Skeletal muscle tissue (tissue), 3 donors: ENCODE measurements at regions not wholly inside any gene's neighbourhood (a gene's known extent, or its start where the extent isn't known, plus 50 kb on each side); places are given as distances from the start of the nearest gene placed in this dataset.

Experiments
- H3K27ac ChIP-seq: one replicate; pipeline ENCODE4 v1.7.0; 2013; ENCODE audit warnings: mild to moderate bottlenecking, low read depth, low read length, inconsistent platforms
- H3K27me3 ChIP-seq, 3 donors: one replicate each; pipeline ENCODE4 v1.7.0; 2013; ENCODE audit warnings: low read length in 3 of 3; ENCODE audit not compliant: control insufficient read depth in 3 of 3, insufficient read depth in 3 of 3
- H3K36me3 ChIP-seq, 3 donors: one replicate each; pipeline ENCODE4 v1.7.0; 2013; ENCODE audit warnings: low read length in 3 of 3; ENCODE audit not compliant: control insufficient read depth in 3 of 3, insufficient read depth in 3 of 3
- H3K4me1 ChIP-seq, 3 donors: one replicate each; pipeline ENCODE4 v1.7.0; 2013; ENCODE audit warnings: low read length in 3 of 3, mild to moderate bottlenecking in 3 of 3; ENCODE audit not compliant: control insufficient read depth in 3 of 3, insufficient read depth in 3 of 3
- H3K4me3 ChIP-seq, 3 donors: one replicate each; pipeline ENCODE4 v1.7.0; 2013; ENCODE audit warnings: low read length in 3 of 3
- H3K9ac ChIP-seq, 3 donors: one replicate each; pipeline ENCODE4 v1.7.0; 2013; ENCODE audit warnings: low read length in 3 of 3, mild to moderate bottlenecking in 3 of 3, moderate library complexity in 2 of 3, low read depth in 1 of 3
- H3K9me3 ChIP-seq, 3 donors: one replicate each; pipeline ENCODE4 v1.7.0; 2013; ENCODE audit warnings: low read length in 3 of 3; ENCODE audit not compliant: control insufficient read depth in 3 of 3
- donor health status: Osteomylitis.

DNA sequence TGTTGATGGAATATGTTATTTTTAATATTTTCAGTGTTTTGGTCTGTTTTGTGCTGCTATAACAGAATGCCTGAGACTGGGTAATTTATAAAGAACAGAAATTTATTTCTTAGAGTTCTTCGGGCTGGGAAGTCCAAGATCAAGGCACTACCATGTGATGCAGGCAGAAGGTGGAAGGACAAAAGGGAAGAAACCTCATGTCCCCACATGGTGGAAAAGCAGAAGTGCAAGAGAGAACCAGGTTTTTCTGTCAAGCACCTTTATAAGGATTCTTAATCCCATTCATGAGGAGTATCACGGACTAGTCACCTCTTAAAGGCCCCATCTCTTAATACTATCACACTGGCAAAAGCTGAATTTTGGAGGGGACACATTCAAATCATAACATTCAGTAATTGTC lies 57.9 kb upstream of the EPHB3 start:
- Histone ChIP-seq H3K27ac (no peak overlapping the region), H3K27me3 (peaks cover 13 to 32% (median 28%) of the 10 kb centered on the region in 3 donors), H3K9ac (no peak overlapping the region), H3K9me3 (peaks cover 0 to 3% (median 0%) of the 10 kb centered on the region in 3 donors), H3K36me3 (no peaks in the 10 kb centered on the region), H3K4me3 (no peak overlapping the region), H3K4me1 (no peaks in the 10 kb centered on the region)

DNA sequence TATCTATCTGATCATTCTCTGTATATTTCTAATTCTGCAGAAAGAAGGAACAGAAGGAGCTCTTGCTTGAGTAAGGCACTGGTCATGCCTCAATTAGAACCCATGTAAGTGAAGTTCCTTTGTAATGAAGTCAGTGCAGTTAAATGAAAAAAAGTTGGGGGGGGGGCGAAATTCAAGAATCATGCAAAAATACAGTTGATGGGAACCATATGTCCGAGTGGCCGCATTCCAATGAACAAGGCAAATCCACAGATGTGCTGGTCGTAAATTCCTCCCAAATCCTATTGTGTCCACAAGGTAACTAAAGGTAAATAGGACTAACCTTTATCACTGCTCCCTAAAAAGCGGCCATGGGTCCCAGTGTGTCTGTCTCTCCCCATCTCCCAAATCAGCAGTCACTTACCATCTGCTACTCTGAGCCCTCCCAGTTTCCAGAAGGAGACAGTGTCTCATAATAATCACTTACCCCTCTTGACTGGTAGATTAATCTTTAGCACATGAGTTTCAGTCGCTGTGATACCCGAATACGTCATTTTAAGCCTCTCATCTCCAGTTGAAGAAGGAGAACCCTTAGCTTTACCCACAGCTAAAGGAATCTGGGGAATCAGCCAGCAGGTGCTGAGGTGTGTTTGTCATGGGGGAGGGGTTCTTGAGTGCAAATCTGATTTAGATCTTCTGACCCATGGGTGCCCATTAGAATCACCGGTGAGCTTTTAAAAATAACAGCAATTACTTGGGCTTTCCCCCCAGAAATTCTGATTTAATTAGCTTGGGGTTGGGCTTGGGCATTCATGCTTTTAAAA lies 56.3 kb upstream of the EPHB3 start:
- Histone ChIP-seq H3K36me3 (no peaks in the 10 kb centered on the region), H3K4me3 (no peak overlapping the region), H3K9ac (no peak overlapping the region), H3K4me1 (no peaks in the 10 kb centered on the region), H3K27ac (no peak overlapping the region), H3K27me3 (peaks cover 9 to 34% (median 17%) of the 10 kb centered on the region in 3 donors), H3K9me3 (peaks cover 0 to 3% (median 0%) of the 10 kb centered on the region in 3 donors)

DNA sequence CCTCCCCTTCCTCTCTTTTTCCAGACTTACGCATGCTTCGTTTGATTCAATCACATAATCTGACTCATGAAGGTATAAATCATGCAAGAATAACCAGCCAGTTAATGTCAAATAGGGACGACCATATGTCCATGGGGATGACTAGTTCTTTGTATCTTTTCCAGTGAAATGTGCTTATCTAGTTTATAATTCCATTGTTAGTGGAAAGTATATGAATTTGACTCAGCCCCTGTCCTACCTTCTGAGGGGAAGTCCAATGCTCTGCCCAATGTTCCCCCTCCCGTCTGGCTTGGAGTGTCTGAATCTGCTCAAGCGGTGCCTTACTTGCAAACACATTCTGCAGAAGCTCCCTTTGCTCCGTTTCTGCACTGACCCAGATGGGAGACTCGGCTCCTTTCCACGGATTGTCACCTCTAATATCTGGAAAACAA lies 55.0 kb upstream of the EPHB3 start:
- Histone ChIP-seq H3K9ac (no peak overlapping the region), H3K36me3 (no peaks in the 10 kb centered on the region), H3K27me3 (peaks cover 11 to 39% (median 20%) of the 10 kb centered on the region in 3 donors), H3K27ac (no peak overlapping the region), H3K4me3 (no peak overlapping the region), H3K9me3 (peaks cover 0 to 3% (median 0%) of the 10 kb centered on the region in 3 donors), H3K4me1 (no peaks in the 10 kb centered on the region)

DNA sequence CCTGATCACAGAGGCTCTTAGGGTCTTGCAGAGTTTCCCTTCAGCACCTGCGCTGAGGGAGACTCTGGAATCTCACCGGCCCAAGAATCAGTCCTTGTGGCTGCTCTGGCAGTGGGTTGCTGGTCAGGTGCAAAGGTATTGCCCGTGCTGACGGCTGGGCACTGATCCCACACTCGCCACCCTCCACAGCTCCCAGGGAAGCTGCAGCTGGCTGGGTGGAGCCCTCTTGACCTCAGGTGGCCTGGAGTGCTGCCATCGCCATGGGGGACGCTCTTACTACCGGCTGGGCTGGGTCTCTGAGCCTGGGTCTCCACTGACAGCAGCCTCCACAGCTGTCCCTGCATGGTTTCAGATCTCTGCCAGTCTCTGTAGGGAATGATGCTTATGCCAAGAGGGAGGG lies 52.6 kb upstream of the EPHB3 start:
- Histone ChIP-seq H3K36me3 (no peaks in the 10 kb centered on the region), H3K27ac (no peak overlapping the region), H3K9me3 (no peaks in the 10 kb centered on the region), H3K9ac (no peak overlapping the region), H3K4me1 (peaks cover 5 to 10% (median 8%) of the 10 kb centered on the region in 3 donors), H3K27me3 (peaks cover 27 to 57% (median 34%) of the 10 kb centered on the region in 3 donors), H3K4me3 (no peak overlapping the region)

DNA sequence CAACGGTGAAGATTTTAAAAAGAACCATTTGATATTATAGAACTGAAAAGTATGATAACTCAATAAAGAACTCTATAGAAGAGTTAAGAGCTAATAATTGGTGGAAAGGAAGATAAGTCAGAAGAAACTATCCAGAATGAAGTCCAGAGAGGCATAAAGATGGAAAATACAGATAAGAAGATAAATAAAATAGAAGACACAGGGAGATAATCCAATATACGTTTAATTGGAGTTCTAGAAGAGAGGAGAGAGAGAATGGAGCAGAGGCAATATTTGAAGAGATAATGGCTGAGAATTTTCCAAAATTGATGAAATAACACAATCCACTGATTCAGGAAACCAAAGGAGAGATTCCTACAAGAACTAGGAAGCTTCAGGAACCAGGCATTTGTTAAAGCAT lies 49.8 kb upstream of the EPHB3 start:
- Histone ChIP-seq H3K9me3 (no peaks in the 10 kb centered on the region), H3K4me3 (no peak overlapping the region), H3K27ac (no peak overlapping the region), H3K27me3 (peaks cover 22 to 52% (median 31%) of the 10 kb centered on the region in 3 donors), H3K9ac (no peak overlapping the region), H3K36me3 (no peaks in the 10 kb centered on the region), H3K4me1 (peaks cover 8 to 10% (median 9%) of the 10 kb centered on the region in 3 donors)
